ENCODE measurements at regions not wholly inside any gene's neighbourhood (a gene's known extent, or its start where the extent isn't known, plus 50 kb on each side); places are given as distances from the start of the nearest gene placed in this dataset.

DNA sequence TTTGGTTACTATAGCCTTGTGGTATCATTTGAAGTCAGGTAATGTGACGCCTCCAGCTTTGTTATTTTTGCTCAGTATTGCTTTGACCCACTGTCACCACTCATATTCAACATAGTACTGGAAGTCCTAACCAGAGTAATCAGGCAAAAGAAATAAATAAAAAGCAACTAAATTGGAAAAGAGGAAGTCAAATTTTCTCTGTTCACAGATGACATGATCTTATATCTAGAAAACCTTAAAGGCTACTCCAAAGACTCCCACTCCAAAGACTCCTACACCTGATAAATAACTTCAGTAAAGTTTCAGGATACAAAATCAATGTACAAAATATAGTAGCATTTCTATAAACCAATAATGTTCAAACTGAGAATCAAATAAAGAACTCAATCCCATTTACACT is 348.6 kb downstream of the CXXC4 start:
- Histone ChIP-seq H4K20me1 (replicated peaks; ENCODE audit: insufficient read depth) (no peaks in the 10 kb centered on the region), H3F3A (replicated peaks; ENCODE audit: low read depth) (no peaks in the 10 kb centered on the region), H3K79me2 (replicated peaks; ENCODE audit: insufficient read depth) (no peaks in the 10 kb centered on the region), H3K4me2 (no peak overlapping the region), H3K27ac (ENCODE audit: low read depth) (no peak overlapping the region), H3K36me3 (ENCODE audit: insufficient read depth) (no peaks in the 10 kb centered on the region), H3K9me2 (ENCODE audit: insufficient read depth) (no peaks in the 10 kb centered on the region), H3K4me1 (ENCODE audit: insufficient read depth) (no peaks in the 10 kb centered on the region), H2AFZ (no peak overlapping the region), H3K4me3 (no peak overlapping the region), H3K27me3 (ENCODE audit: insufficient read depth) (no peaks in the 10 kb centered on the region)
- H3K27me3 Mint-ChIP-seq (ENCODE audit: insufficient read depth, low read depth, poor library complexity): no peaks in the 10 kb centered on the region
- no peak for TF ChIP-seq ZNF331 (CRISPR knock-in tag; IDR thresholded peaks at IDR 0.05; ENCODE audit: low read depth)
- TF ChIP-seq EZH2phosphoT487 (IDR thresholded peaks at IDR 0.05; ENCODE audit: unreplicated experiment): no peak
- TF ChIP-seq, protein P1, sequence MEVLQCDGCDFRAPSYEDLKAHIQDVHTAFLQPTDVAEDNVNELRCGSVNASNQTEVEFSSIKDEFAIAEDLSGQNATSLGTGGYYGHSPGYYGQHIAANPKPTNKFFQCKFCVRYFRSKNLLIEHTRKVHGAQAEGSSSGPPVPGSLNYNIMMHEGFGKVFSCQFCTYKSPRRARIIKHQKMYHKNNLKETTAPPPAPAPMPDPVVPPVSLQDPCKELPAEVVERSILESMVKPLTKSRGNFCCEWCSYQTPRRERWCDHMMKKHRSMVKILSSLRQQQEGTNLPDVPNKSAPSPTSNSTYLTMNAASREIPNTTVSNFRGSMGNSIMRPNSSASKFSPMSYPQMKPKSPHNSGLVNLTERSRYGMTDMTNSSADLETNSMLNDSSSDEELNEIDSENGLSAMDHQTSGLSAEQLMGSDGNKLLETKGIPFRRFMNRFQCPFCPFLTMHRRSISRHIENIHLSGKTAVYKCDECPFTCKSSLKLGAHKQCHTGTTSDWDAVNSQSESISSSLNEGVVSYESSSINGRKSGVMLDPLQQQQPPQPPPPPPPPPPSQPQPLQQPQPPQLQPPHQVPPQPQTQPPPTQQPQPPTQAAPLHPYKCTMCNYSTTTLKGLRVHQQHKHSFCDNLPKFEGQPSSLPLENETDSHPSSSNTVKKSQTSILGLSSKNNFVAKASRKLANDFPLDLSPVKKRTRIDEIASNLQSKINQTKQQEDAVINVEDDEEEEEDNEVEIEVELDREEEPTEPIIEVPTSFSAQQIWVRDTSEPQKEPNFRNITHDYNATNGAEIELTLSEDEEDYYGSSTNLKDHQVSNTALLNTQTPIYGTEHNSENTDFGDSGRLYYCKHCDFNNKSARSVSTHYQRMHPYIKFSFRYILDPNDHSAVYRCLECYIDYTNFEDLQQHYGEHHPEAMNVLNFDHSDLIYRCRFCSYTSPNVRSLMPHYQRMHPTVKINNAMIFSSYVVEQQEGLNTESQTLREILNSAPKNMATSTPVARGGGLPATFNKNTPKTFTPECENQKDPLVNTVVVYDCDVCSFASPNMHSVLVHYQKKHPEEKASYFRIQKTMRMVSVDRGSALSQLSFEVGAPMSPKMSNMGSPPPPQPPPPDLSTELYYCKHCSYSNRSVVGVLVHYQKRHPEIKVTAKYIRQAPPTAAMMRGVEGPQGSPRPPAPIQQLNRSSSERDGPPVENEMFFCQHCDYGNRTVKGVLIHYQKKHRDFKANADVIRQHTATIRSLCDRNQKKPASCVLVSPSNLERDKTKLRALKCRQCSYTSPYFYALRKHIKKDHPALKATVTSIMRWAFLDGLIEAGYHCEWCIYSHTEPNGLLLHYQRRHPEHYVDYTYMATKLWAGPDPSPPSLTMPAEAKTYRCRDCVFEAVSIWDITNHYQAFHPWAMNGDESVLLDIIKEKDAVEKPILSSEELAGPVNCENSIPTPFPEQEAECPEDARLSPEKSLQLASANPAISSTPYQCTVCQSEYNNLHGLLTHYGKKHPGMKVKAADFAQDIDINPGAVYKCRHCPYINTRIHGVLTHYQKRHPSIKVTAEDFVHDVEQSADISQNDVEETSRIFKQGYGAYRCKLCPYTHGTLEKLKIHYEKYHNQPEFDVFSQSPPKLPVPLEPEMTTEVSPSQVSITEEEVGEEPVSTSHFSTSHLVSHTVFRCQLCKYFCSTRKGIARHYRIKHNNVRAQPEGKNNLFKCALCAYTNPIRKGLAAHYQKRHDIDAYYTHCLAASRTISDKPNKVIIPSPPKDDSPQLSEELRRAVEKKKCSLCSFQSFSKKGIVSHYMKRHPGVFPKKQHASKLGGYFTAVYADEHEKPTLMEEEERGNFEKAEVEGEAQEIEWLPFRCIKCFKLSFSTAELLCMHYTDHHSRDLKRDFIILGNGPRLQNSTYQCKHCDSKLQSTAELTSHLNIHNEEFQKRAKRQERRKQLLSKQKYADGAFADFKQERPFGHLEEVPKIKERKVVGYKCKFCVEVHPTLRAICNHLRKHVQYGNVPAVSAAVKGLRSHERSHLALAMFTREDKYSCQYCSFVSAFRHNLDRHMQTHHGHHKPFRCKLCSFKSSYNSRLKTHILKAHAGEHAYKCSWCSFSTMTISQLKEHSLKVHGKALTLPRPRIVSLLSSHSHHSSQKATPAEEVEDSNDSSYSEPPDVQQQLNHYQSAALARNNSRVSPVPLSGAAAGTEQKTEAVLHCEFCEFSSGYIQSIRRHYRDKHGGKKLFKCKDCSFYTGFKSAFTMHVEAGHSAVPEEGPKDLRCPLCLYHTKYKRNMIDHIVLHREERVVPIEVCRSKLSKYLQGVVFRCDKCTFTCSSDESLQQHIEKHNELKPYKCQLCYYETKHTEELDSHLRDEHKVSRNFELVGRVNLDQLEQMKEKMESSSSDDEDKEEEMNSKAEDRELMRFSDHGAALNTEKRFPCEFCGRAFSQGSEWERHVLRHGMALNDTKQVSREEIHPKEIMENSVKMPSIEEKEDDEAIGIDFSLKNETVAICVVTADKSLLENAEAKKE (CRISPR knock-in tag; IDR thresholded peaks at IDR 0.05): no peak
- no peak for TF ChIP-seq CTCF (conservative IDR thresholded peaks at IDR 0.05; ENCODE audit: low read depth in 2 of 2)
- TF ChIP-seq ETS1 (IDR thresholded peaks at IDR 0.05): no peak
- DNase-seq (ENCODE audit: low spot score) (no peak), ATAC-seq (no peak)
- H3K36me3 Mint-ChIP-seq (ENCODE audit: low read depth): no peaks in the 10 kb centered on the region
- no peak overlapping the region for H3K27ac Mint-ChIP-seq
- H3K4me3 Mint-ChIP-seq: no peak overlapping the region
- H3K4me1 Mint-ChIP-seq: no peaks in the 10 kb centered on the region
- H3K9me3 Mint-ChIP-seq: no peaks in the 10 kb centered on the region

Data from GM23338 (cell line).